ENCODE measurements at regions not wholly inside any gene's neighbourhood (a gene's known extent, or its start where the extent isn't known, plus 50 kb on each side); places are given as distances from the start of the nearest gene placed in this dataset.

- DNase-seq (ENCODE audit: low spot score): no peak
These were observed 177.5 kb downstream of the RBM43 start for GRCh38 chr2:151083856-151084795.

GRCh38 chr2:151078889-151079288 is 182.8 kb downstream of the RBM43 start:
- DNase-seq (ENCODE audit: low spot score): no peak

GRCh38 chr2:151071906-151072305 is 189.8 kb downstream of the RBM43 start:
- no peak for DNase-seq (ENCODE audit: low spot score)

GRCh38 chr2:151071382-151071781 is 190.3 kb downstream of the RBM43 start:
- DNase-seq (ENCODE audit: low spot score): peak; percentile 45

DNA sequence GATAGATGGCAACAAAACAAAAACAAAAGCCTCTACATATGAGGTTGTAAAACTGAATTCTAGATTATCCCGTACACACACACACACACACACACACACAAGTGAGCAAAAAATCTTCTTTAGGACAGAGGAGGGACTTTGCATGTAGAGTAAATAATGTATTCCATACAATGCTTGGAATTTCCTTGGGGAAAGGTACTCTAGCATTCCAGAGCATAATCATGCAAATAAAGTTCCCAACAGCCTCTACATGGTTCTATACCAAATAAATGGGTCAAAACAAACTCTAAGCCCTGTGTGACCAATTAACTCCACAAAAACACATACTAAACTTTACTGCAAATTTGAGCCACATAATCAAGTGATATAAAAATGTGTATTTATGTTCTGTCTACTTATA is 191.4 kb downstream of the RBM43 start:
- DNase-seq (ENCODE audit: low spot score): no peak

- DNase-seq (ENCODE audit: low spot score): no peak
These were observed 193.8 kb downstream of the RBM43 start for GRCh38 chr2:151067658-151068369.

- no peak for DNase-seq (ENCODE audit: low spot score)
These were observed 198.4 kb downstream of the RBM43 start for GRCh38 chr2:151063271-151063670.

DNA sequence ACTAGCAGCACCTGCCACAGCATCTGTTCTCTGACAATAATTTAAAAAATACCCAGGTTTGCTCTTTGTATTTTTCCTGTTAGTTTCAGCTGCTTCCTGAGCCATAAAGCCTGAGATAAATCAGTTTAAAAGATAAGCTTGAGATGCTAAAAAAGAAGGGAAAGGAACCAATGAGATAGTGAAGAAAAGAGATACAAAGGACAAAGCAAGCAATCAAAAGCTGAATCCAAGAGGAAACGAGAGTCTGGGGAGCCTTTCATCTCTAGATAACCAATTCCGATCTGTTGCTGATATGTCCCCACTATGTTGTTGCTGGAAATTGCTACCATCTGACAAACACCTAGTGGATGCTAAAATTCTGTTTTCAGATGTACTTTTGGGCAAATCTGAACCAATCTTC is 201.4 kb downstream of the RBM43 start:
- no peak for DNase-seq (ENCODE audit: low spot score)

DNA sequence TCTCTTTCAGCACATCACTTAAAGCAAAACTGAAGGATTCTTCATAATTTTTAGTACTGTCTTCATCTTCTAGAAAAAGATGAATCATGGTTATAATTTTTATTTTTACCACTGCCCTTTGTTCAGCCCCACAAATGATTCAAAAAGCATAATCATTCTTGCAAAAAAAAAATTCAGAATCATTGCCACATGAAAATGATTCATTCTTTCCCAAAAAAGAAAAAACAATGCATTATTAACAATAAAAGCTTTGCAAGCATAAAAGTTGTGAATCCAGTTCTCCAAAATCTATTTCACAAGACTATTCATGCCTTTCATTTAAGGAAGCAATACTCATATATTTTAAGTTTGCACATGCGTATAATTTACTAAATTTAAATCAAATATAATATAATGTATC is 204.8 kb downstream of the RBM43 start:
- DNase-seq (ENCODE audit: low spot score): no peak

DNA sequence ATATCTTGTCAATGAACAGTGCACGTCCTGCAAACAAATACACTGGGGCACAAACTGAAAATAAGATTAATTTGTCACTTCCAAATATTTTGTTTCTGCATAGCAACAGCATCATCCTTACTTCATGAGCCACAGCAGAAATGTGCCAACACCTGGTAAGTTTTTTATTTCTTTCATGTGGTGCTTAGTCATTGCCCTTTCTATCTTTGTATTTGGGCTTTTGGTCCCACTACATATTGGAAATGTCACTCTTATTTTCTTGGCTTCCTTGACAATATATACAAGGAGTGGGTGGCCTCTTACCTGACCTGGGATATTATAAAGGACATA is 208.0 kb downstream of the RBM43 start:
- DNase-seq (ENCODE audit: low spot score): no peak

GRCh38 chr2:151052850-151053660 is 208.6 kb downstream of the RBM43 start:
- no peak for DNase-seq (ENCODE audit: low spot score)

- DNase-seq (ENCODE audit: low spot score): no peak
These were observed 210.0 kb downstream of the RBM43 start for GRCh38 chr2:151051574-151052220.

DNA sequence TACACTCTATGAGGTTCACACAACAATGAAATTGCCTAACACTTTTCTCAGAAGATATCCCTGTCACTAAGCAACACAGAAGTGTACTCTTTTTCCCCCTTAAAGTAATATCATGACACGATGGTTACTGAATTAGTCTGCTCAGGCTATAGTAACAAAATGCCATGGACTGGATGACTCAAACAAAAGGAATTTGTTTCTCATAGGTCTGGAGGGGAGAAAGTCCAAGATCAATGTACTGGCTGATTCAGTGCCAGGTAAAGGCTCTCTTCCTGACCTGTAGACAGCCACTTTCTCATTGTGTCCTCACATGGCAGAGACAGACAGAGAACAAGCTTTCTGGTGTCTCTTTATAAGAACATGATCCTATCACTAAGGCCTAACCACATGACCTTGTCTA is 211.9 kb downstream of the RBM43 start:
- DNase-seq (ENCODE audit: low spot score): no peak

- DNase-seq (ENCODE audit: low spot score): no peak
These were observed 213.2 kb downstream of the RBM43 start for GRCh38 chr2:151048331-151049054.

DNA sequence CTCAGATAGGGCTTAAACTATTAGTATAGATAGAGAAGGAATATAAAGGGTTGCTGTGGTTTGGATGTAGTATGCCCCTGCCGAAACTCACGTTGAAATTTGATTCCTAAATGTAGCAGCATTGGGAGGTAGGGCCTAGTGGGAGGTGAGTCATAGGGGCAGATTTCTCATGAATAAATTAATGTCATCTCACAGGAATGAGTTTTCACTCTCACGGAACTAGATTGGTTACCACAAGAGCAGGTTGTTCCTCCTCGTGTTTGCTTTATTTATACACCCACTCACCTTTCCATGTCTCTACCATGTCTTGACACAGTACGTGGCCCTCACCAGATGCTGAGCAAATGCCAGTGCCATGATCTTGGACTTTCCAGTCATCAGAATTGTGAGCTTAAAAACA is 218.2 kb downstream of the RBM43 start:
- DNase-seq (ENCODE audit: low spot score): no peak

GRCh38 chr2:151042964-151043363 is 218.7 kb downstream of the RBM43 start:
- DNase-seq (ENCODE audit: low spot score): no peak

GRCh38 chr2:151040039-151040438 is 221.6 kb downstream of the RBM43 start:
- no peak for DNase-seq (ENCODE audit: low spot score)

DNA sequence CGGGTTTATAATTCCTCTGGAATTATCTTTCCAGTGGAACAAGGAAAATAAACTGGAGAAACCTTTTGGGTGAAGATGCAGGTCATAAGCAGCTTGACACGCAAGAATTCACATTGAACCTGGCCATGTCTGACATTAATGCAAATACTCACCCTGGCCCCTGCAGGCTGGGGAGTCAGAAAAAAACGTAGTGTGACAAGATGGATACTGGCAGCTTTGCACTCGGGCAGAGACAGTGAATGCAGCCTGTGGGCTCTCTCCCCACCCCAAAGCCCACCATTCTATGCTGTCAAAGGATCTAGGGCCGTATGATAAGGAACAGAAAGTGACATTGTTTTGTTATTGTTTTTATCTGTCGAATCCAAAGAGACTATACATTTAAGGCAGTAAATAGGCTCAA is 223.1 kb downstream of the RBM43 start:
- no peak for DNase-seq (ENCODE audit: low spot score)

- DNase-seq (ENCODE audit: low spot score): no peak
These were observed 224.2 kb downstream of the RBM43 start for GRCh38 chr2:151037434-151037833.

DNA sequence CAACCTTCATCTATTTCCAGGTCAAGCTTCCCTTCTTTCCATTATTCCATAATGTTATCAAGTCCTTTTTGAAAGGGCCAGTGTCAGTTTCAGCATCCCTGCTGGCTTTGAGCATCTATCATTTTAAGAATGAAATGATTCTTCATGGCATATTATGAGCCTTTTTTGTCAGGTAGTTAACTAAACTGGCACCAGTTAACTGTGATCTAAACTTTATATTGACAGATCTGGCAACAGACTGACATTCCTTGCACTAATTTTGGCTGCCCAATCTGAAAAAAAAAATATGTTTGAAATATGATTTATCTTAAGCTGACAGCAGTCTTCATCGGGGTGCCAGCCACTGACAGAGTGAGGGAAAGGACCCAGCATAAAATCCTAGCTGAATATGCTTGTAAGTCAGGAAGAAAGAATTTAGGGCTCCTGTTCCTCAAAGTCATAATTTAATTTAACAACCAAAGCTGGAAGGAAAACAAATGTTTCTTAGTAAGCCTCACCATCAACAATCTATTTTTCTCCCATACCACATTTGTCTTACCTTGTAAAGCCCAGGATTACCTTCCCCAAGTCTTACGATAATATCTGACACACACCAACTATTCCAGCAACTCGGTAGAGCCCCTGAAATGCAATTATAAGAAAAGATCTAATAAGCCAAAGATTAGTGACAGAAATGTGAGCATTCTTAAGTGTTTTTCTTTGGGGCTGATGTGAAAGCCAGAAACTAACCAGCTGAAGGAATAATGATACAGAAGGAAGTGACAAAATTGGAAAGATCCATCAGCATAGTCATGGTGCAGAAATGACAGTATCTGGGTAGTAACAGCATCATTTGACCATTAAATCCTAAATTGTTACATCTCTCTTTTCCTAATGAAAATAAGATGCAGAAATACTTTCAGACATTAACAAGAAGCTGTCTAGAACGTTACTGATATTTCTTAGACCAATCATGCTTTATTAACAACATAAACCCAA is 228.1 kb downstream of the RBM43 start:
- no peak for DNase-seq (ENCODE audit: low spot score)
